ENCODE measurements at regions not wholly inside any gene's neighbourhood (a gene's known extent, or its start where the extent isn't known, plus 50 kb on each side); places are given as distances from the start of the nearest gene placed in this dataset.
"Not testable (repeated sequence)": the region's sequence is repeated elsewhere in the genome, so short reads cannot be mapped to it uniquely, and the experiment has no call there.

DNA sequence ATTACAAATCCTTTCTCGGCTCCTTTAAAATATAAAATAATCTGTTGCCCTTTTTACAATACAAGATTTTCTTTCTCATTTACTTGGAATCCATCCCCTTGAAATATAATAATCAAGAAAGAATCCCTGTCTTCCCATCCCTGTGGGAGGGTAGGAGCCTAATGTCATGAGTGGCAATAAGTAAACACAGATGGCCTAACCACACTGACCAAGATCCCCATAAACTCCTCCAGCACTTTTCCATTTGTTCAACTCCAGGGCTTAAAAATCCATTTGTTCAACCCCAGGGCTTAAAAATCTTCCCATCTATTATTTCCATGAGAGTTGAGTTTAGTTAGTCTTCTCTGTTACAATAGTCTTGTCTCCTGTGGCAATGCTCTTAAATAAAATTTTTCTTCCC is 297.6 kb downstream of the CDH7 start:
- no peak for DNase-seq (ENCODE audit: low spot score)
- intact Hi-C loops (cut with DNase I), result no loop called here

DNA sequence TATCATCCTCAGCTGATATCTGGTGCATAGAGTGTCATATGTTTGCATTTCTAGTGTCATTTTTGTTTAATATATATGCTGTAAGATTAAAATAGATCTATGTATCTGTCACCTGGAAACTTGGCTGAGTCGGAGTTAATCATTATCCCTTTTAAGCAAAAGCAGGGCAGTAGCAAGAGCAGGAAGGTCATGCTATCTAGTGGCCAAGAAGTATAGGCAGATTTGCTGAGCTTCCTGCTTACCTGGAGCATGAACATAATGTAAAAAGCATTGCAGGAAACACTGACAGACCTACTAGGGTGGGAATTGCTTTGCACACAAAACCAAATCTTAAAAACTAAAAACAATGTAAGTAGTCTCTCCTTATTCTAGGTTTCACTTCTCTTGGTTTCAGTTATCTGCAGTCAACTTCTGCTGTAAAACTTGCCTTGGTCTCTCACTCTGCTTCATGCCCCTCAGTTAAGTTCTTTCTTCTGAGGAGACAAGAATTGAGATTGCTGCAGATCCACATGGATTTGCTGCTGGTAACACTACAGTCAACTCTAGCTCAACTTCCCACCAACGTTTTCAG is 295.3 kb downstream of the CDH7 start:
- intact Hi-C loops (cut with DNase I), result no loop called here

DNA sequence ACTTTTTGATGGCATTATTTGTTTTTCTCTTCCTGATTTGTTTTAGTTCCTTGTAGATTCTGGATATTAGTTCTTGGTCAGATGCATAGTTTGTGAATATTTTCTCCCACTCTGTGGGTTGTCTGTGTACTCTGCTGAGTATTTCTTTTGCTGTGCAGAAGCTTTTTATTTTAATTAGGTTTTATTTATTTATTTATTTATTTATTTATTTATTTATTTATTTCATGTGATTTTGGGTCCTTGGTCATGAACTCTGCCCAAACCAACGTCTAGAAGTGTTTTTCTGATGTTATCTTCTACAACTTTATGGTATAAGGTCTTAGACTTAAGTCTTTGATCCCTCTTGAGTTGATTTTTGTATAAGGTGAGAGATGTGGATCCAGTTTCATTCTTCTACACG is 292.2 kb downstream of the CDH7 start:
- intact Hi-C loops (cut with DNase I), result no loop called here
- DNase-seq (ENCODE audit: low spot score), result no peak

More for the DNA sequence above, 295.3 kb downstream of the CDH7 start:
- DNase-seq (ENCODE audit: low spot score), result no peak

DNA sequence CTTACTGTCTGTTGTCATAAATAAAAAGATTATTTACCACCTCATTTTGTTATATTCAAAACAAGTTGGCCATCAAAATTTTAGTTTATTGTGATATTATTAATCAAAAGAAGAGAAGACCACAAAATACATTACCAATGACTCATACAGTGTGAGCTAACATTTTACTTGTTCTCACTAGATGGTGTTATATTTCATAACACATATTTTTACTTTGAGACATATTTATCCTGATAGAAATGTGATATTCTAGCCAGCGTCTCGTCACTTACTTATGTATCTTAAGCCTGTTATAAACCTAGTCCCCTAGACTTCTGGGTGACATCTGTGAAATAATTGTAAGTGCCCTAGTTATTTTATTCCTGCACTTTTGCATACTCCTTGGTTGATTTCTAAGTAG is 263.2 kb downstream of the CDH7 start:
- DNase-seq (ENCODE audit: low spot score), result no peak
- intact Hi-C loops (cut with DNase I), result no loop called here

DNA sequence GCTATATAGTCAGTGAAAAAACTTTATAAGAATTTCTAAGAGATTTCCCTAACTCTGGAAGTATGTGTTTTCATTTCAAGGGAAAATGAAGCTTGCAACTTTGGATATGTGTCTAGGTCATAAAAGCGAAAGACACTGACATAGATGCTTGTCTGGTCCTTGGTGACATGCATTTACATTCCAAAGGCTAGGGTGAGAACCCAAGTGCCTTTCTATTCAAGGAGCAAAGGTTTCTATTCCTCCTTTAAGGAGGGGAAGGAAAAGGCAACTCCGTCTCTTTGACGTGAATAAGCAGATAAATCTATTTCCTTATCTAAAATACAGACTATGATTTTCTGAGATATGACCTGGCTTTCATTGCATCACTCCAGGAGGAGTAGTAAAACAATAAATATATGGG is 261.1 kb downstream of the CDH7 start:
- no peak for DNase-seq (ENCODE audit: low spot score)
- intact Hi-C loops (cut with DNase I), result no loop called here

DNA sequence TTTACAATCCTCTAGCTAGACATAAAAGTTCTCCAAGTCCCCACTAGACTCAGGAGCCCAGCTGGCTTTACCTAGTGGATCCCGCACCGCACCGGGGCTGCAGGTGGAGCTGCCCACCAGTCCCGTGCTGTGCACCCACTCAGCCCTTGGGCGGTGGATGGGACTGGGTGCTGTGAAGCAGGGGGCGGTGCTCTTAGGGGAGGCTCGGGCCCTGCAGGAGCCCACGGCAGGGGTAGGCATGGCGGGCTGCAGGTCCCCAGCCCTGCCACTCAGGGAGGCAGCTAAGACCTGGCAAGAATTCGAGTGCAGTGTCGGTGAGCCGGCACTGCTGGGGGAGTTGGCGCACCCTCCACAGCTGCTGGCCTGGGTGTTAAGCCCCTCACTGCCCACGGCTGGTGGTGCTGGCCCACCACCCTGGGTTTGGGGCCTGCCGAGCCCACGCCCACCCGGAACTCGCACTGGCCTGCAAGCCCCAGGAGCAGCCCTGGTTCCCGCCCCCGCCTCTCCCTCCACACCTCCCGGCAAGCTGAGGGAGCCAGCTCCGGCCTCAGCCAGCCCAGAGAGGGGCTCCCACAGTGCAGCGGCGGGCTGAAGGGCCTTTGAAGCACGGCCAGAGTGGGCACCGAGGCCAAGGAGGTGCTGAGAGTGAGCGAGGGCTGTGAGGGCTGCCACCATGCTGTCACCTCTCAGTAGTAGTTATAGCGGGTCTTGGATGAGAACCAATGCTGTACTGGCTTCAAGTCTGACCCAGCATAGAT is 255.2 kb downstream of the CDH7 start:
- no peak for DNase-seq (ENCODE audit: low spot score)
- intact Hi-C loops (cut with DNase I), result no loop called here

DNA sequence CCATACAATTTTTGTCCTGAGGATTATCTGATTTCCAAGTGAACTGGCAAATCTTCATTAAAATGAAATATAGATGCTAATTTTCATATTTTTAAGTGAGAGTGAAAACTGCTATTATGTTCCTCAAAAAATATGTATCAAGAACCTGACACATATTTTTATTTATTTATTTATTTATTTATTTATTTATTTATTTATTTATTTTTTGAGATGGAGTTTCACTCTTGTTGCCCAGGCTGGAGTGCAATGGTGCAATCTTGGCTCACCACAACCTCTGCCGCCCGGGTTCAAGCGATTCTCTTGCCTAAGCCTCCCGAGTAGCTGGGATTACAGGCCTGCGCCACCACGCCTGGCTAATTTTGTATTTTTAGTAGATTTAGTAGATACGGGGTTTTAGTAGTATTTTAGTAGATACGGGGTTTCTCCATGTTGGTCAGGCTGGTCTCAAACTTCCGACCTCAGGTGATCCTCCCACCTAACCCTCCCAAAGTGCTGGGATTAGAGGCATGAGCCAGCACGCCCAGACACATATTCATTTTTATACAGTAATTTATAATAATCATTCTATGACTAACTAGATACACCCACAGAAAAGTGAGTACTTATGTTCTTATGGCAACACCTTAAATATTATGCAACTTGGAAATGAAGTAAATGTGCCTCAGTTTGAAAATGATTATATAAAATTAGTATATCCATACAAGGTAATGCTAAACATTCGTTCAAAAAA is 248.3 kb downstream of the CDH7 start:
- DNase-seq (ENCODE audit: low spot score); intact Hi-C loops (cut with DNase I): not testable (repeated sequence)

DNA sequence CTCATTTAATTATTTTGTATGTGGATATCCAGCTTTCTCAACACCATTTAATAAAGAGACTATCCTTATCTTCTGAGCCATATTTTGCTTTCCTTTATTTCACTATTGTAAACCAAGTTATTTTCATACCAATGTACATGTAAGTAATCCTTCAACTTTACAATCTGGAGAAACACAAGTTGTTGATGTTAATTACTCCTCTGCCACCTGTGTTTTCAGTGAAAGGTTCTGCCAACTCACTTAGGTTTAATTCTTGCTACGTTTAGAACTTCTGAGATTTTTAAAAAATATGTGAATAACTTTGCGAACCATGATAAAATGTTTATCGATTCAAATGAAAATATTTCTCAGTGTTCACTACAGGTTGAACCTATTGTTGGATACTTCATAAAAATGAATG is 244.4 kb downstream of the CDH7 start:
- DNase-seq (ENCODE audit: low spot score), result no peak
- intact Hi-C loops (cut with DNase I), result no loop called here

DNA sequence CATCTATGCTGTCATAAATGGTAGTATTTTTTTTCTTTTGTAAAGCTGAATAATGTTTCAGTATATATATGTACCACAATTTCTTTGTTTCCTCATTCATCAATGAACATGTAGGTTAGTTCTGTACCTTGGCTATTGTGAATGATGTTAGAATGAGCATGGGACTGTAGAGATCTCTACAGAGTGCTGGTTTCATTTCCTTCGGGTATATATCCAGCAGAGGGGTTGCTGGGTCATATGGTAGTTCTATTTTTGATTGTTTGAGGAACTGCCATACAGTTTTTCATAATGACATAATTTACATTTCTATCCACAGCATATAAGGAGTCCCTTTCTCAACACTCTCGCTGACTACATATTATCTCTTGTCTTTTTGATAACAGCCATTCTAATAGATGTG is 243.5 kb downstream of the CDH7 start:
- intact Hi-C loops (cut with DNase I), result no loop called here
- DNase-seq (ENCODE audit: low spot score), result no peak

DNA sequence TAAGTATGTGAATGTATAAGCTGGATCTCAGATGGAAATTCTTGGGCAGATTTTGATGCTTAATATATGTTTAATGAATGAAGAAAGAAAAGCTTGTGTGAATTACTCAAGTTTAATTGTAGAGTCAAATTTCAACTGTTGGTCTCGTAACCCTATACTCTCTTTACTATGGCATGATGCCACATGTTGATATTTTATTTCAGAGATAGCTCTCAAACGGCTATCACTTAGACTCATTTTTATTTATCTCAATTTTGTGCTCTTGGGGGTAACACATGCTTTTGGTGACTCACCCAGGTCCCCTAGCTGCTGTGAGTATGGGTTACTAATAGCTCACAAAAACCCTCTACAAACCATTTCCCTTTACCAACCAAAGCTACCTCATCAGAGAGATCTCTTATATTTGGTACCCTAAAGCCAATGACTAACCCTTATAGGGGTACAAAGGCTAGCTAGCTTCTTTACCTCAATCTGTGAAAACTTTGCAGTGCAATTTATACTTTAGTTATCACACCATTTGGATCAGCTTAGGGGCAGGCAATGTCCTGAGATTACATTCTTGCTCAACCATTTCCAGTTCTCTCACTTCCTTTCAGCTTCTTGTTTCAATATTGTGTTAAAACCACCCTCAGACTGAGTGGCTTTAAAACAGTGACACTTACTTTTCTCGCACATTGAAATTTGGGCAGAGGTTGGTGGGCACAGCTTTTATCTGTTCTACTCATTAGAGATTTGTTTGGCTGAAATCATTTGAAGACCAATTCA is 240.3 kb downstream of the CDH7 start:
- no peak for DNase-seq (ENCODE audit: low spot score)
- intact Hi-C loops (cut with DNase I), result no loop called here

DNA sequence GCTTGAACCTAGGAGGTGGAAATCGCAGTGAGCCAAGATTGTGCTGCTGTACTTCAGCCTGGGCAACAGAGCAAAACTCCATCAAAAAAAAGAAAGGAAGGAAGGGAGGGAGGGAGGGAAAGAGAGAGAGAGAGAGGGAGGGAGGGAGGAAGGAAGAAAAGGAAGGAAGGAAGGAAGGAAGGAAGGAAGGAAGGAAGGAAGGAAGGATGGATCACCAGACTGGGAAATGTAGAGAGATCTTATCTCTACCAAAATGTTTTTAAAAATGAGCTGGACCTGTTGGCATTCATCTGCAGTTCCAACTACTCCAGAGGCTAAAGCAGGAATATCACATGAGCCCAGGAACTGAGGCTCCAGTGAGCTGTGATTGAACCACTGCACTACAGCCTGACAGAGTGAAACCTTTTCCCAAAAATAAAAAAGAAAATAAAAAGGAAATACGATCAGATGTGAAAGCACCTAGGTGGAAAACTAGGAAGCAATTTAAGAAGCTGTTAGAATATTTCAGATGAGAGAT is 239.4 kb downstream of the CDH7 start:
- intact Hi-C loops (cut with DNase I), result no loop called here
- DNase-seq (ENCODE audit: low spot score), result no peak

DNA sequence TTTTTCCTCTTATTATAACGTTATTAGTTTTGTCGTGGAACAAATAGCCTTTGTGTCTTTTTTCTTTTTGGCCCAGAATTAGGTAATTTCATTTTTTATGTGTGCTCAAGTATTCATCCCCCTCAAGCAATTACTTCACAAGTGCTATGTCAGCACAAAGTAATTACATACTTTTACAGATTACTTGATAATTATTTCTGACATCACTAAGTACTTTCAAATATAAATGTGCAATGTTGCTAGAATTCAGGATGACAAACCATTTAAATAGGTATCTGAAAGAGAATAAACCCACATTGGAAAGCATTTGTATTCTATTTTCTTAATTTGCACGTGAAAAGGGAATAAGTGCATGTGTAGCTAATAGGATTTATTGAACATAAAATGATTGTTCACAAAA is 238.2 kb downstream of the CDH7 start:
- intact Hi-C loops (cut with DNase I), result no loop called here
- no peak for DNase-seq (ENCODE audit: low spot score)

DNA sequence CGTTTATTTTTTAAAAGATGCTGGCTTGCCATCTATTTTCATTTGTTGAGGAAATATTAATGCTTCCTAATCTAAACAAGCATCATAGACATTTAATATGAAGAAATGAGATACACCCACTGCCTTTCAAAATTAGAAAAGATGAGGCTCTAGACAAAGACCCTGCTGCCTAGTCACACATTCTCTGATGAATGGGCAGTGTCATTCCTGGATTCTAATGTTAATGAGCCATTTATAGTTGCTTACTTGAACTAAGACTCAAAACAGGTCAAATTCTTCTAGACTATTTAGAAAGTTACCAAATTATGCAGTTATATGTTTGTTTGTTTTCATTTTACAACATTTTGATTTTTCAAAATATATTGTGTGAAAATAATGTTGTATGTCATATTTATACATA is 237.6 kb downstream of the CDH7 start:
- DNase-seq (ENCODE audit: low spot score), result no peak
- intact Hi-C loops (cut with DNase I), result no loop called here

DNA sequence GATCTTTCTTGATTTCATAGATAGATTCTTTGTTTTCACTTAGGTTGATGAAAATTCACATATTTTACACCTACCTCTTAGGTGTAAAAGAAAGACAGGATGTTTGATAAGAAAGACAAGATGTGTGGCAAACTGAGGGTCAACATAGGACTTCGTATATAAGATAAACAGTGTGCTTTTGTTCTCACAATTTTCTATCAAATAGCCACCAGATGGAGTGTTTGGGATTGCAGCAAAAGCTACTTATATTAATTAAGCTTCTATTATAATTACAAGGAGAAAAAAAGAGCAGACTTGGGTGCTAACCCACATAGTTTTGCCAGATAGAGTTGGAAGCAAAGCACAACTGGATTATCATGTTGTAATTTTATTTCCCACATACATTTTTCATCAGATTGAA is 232.9 kb downstream of the CDH7 start:
- intact Hi-C loops (cut with DNase I), result no loop called here
- DNase-seq (ENCODE audit: low spot score), result no peak

DNA sequence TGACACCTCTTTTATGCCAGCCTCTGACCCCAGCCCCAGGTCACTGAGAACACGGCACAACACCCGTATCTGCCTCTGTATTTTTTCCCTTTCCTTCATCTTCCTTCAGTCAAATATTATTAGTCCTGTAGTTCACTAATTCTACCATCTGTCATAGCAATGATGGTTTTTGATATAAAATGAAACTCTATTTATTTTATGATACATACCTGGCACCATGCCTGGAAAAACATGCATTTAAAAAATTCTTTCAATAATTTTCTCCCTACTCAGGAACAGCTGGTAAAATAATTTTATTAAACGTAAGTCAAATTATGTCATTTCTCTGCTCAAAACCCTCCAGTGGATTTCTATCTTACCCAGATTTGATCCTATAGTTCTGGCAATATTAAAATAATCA is 224.7 kb downstream of the CDH7 start:
- intact Hi-C loops (cut with DNase I), result no loop called here
- no peak for DNase-seq (ENCODE audit: low spot score)

DNA sequence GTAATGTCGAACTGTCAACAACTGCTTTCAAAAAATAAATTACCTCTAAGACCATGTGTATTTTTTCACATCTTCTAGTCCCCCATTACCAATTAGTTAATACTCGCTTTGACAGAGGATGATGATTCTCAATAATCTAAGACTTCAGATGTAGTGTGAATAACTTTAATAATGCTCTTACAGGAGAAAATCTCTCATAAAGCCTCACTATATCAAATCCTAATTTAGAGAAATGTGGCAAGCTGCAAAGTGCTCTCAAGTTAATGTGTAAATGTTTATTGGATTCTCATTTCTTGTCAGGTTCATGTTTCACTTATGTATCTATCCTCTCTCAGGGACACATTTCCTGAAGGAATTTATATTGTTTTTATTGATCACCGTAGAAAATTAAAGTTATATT is 223.9 kb downstream of the CDH7 start:
- intact Hi-C loops (cut with DNase I), result no loop called here

DNA sequence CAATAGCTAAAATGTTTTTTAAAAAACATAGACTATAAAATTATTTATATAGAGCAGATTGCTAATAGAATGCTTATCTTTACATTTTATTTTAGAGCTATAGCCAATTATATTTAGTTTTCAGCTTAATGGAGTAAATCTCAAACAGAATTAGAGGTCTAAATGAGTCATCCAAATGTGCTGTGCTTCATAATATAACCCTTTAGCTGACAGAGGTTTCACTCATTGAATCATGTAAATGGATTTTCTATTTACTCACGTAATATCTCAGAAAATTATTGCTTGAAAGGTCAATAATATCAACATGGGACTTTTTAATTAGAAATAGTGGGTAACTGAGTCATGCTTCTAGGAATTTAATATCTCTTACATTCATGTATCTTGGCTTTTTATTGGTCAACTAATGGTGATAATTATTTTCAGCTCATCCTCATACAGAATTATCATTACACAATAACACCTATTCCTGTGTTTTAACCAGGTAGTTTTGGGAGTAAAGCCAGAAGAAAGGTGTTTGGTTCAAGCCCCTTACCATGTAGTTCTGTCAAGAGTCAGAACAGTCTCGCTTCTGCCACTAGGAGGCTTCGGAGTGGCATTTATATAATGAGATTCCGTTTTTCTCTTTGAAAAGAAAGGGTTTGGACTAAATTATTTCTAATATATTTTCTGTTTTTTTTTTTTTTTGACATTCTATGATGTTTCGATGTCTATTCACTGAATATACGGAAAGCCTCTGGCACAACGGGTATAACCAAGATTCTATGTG is 217.6 kb downstream of the CDH7 start:
- intact Hi-C loops (cut with DNase I), result loop anchor here (10.0 kb wide), 1 partner anchor 526 kb away; no protein-coding TSS in a partner anchor
- DNase-seq (ENCODE audit: low spot score), result no peak

More for the DNA sequence above, 223.9 kb downstream of the CDH7 start:
- DNase-seq (ENCODE audit: low spot score), result no peak

DNA sequence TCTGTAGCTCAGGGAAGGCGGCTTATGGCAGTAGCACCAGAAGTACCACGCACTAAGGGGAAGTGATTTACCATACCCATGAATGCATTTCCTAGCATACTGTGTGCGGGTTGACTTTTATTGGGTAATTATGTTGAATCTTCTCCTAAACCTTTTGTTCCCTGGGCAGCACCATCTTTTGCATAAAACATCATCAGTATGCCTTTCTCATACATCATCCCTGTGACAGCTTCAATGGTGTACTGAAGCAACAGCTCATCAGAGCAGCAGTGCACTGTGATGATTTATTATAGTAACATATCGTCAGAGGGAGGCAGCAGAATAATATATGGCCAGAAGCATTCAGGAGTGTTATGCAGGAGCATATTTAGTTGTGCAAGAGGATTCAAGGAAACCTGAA is 204.9 kb downstream of the CDH7 start:
- intact Hi-C loops (cut with DNase I), result no loop called here
- no peak for DNase-seq (ENCODE audit: low spot score)

DNA sequence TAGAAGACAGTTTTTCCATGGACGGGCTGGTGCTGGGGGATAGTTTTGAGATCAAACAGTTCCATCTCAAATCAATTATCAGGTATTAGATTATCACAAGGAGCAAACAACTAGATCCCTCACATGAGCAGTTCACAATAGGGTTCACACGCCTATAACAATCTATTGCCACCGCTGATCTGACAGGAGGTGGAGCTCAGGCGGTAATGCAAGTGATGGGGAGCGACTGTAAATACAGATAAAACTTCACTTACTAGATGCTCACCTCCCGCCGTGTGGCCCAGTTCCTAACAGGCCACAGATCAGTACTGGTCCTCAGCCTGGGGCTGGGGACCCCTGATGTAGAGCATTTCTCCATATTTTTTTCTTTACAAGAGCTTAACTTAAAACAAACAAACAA is 203.6 kb downstream of the CDH7 start:
- intact Hi-C loops (cut with DNase I), result no loop called here
- no peak for DNase-seq (ENCODE audit: low spot score)
